A204.1 (cell line): ENCODE measurements at regions not wholly inside any gene's neighbourhood (a gene's known extent, or its start where the extent isn't known, plus 50 kb on each side); places are given as distances from the start of the nearest gene placed in this dataset.

ENCODE experiments used
- FAIRE-seq: peaks from 2 replicates; lab custom pipeline; 2012; peaks lifted over from hg19 to GRCh38; lab: Jason Lieb, UNC

DNA sequence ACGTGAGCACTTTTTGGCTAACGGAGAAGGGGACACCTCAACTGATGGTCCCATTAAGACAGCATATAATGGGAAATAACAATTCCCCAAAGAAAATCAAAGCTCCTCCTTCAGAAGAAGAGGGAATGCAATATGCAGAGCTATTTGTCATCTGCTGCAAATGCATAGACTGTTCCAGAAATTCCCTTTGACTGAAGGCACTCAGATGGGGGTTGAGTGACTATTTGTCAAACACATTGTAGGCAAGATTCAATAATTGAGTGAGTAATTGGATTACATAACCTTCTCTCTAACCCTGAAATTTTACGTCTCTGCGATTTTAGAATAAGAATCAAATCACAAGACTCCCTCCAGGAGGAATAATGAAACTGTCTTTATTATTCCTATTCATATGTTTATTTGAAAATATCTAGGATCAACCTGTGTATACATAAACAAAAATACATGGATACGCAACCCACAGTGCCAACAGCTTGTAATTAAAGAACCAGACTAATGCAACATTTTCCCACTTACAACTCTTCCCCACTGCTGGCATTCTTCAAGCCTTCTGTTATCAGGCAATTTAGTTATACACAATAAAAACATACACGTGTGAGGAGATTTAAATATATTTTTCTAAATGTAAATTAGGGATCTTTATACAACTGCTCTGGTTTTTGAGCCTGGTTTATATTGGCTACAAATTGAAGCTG lies 256.6 kb downstream of the GBA3 start:
- no peak for FAIRE-seq

DNA sequence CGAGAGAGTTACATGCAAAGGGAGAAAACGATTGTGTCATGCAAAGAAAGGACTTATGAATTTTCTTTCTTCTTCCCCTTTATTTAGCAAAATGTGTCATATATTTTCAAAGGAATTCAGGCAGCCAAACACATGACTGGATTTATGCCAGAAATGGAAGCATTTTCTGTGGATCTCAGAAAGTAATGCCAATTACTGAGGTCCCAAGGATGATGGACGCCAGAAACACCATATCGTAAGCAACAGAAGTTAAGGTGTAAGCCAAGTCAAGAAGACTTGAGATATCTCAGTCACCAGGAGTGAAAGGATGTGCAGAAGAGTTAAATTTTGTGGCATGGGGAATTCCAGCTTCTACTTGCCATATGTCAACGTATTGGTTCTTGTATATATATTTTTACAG lies 255.1 kb downstream of the GBA3 start:
- no peak for FAIRE-seq

GRCh38 chr4:22942920-22943559 lies 250.3 kb downstream of the GBA3 start:
- FAIRE-seq, result no peak

DNA sequence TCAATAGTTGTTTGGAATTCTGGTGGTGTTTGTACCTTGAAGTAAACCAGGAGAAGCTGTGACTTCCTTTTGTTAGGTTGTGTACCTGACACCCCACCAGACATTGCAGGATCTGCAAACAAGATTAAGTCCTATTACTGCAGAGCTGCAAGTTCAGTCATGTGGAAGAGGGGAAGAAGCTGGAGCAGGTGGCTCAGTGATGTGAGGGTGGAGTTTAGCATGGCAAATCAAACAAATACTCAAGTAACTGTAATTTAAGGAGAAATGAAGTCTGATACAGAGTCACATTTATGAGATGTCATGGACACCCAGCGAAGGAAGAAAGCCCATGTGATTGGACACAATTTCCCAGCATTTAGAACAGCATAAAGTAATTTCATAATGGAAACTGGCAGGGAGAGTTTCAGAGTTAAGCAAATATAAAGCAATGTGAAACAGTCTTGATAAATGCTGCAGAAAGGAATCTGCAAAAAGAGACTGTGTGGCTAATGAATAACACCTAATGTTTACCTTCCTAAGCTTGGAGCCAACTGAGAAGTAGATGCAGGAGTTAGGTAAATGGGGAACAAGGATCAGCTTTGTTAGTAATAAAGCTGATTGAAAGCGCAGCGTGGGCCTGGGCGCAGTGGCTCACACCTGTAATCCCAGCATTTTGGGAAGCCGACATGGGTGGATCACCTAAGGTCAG lies 249.1 kb downstream of the GBA3 start:
- no peak for FAIRE-seq

DNA sequence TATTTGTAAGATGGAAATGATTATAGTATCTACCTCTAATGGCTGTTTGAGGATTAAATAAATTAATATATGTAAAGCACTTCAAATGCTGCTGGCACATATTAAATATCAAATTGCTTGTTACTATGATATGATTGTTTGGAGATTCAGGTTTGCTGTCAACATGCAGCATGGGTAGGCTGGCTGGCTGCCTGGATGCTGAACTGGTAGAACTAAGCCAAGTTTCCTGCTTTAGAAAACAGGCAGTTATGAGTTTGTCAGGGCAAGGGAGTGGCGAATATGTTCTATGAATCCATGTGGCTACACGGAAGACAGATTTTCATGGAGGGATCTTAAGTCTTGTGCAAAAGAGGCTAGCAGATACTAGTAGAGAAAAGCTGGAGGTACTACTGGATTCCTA lies 239.6 kb downstream of the GBA3 start:
- FAIRE-seq, result no peak

DNA sequence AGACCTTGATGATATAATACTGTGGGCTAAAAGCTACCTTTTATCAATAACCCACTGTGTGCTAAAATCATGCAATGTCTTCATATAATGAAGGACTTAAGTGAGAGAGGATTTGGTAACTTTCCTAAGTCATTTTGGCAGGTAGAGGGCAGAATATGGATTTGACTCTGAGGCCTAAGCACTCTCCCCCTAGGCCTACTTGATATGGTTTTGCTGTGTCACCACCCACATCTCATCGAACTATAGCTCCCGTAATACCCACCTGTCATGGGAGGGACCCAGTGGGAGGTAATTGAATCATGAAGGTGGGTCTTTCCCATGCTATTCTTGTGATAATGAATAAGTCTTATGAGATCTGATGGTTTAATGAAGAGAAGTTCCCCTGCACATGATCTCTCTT lies 229.7 kb downstream of the GBA3 start:
- FAIRE-seq, result no peak

DNA sequence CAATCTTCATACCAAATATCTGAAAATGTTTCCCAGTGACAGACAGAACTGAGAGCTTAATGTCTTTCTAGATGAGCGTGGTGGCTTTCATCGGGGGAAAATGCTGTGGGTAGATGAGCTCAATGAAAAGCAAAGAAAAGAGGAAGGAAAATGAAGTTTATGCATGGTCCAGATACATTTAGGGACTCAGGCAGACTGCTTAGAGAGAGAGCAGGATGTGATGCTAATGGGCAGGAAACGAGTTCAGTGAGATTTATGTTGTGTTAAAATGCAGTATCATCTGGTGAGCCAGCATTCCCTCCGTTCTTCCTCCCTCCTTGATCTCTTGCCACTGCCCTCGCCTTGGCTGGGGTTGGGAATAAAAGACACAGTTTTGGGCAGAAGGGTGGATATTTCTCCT lies 229.2 kb downstream of the GBA3 start:
- no peak for FAIRE-seq

DNA sequence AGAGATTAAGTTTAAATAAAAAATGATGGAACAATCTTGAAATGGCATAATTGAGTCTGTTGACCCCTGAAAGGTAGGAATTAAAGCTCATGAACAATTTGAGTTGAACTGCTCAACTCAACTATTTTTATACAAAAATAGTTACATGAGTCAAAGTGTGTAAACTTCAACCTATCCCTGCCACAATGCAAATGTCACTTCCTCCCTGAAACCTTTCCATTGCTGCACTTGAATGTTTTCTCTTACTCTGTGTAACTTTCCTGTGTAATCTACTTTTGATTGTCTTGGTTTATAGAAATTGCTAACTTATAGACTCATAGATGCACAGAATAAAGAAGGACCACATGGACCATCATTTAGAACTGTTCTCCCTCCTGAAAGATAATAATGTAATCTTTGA lies 218.5 kb downstream of the GBA3 start:
- FAIRE-seq, result no peak

DNA sequence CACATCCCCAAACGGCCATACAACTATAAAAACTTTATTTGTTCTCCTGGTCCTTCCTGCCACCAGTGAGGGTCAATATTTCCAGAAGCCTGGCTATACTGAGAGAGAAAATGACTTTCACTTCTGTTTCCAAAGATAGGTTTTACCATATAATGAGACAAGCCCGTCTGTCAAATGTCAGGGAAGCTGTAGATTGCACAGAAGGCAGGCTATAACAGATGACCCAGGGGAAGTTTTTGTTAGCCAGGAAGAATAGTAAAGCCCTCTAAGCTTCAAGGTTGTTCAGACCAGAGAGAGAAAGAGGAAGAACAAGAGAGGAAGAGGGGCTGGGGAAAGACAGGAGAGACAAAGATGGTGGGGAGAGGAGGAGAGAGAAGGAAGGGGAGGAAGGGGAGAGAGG lies 217.5 kb downstream of the GBA3 start:
- FAIRE-seq, result no peak

DNA sequence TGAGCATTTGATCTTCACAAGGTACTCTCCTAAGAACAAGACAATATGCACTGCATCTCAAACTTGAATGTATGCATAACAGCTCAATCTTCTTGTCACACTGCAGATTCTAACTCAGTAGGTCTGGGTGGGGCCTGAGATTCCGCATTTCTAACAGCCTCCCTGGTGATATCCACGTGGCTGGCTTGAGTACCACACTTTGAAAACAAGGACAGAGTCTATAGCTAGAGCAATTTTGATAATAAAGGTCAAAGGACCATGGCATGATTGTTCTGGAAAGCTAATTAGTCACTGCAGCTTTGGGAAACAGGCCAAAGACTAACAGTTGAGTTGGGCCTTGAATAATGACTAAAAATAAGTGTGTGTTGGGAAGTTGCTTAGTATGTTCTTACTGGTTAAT lies 213.3 kb downstream of the GBA3 start:
- no peak for FAIRE-seq

- FAIRE-seq, result no peak
These were observed 211.2 kb downstream of the GBA3 start for GRCh38 chr4:22903913-22904312.

GRCh38 chr4:22901631-22902030 lies 208.9 kb downstream of the GBA3 start:
- no peak for FAIRE-seq

- FAIRE-seq, result no peak
These were observed 208.1 kb downstream of the GBA3 start for GRCh38 chr4:22900876-22901275.

- no peak for FAIRE-seq
These were observed 204.9 kb downstream of the GBA3 start for GRCh38 chr4:22897520-22898108.

- no peak for FAIRE-seq
These were observed 202.7 kb downstream of the GBA3 start for GRCh38 chr4:22895482-22895881.

DNA sequence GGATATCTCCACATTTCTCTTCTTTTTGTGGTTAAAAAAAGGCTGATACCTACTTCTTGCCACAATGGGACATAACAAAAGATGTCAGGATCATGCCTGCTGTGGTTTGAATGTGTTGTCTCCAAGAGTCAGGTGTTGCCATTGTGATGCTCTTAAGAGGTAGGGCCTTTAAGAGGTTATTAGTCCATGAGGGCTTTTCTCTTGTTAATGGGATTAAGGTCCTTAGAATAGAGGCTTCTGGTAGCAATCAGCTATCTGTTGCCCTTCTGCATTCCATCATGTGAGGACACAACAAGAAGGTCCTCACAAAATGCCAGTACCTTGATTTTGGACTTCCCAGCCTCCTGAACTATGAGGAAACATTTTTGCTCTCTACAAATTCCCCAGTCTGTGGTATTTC lies 191.4 kb downstream of the GBA3 start:
- FAIRE-seq, result no peak

DNA sequence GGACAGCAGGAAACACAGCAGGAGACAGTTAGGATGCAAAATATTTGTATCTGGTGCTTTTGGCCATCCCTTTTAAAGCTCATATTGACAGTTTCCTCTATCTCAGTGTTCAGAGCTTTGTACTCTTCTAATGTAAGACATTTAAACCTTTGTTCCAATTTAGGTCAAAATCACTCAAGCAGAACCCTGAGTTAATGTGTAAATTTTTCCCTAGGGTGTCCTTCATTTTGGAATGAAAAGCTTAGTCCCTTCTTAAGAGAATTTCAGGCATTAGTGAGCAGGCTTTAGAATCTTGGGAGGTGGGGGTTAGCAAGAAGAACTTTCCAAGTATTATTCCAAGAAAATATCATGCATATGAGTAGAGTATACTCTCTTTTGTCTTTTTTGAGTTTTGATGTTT lies 188.7 kb downstream of the GBA3 start:
- FAIRE-seq, result no peak

DNA sequence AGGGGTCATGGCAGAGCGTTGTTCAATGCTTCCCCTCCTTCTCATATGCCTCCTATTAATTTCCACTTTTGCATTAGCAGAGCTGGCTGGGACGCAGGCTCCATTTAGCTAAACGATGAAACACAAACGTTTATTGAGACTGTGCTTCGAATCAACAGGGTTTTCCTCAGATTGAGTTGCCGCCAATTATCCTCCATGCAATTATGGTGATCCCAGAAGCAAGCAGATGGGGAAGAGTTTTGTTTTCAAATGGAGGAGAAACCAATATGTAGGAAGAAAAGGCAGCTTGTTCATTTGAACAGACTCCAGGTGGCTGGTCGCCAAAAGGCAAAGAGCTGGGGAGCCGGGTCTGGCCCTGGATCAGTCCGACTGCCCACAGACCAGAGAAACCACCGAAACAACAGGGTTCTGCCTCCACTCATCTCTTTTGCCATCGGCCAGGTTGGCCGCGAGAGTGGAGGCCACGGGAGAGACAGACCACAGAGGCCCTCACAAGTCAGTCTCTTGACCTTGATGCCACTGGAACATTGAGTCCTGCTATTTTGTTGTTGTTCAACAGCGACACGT lies 184.8 kb downstream of the GBA3 start:
- FAIRE-seq, result no peak

GRCh38 chr4:22876270-22876669 lies 183.5 kb downstream of the GBA3 start:
- no peak for FAIRE-seq

GRCh38 chr4:22875587-22876257 lies 183.0 kb downstream of the GBA3 start:
- no peak for FAIRE-seq

DNA sequence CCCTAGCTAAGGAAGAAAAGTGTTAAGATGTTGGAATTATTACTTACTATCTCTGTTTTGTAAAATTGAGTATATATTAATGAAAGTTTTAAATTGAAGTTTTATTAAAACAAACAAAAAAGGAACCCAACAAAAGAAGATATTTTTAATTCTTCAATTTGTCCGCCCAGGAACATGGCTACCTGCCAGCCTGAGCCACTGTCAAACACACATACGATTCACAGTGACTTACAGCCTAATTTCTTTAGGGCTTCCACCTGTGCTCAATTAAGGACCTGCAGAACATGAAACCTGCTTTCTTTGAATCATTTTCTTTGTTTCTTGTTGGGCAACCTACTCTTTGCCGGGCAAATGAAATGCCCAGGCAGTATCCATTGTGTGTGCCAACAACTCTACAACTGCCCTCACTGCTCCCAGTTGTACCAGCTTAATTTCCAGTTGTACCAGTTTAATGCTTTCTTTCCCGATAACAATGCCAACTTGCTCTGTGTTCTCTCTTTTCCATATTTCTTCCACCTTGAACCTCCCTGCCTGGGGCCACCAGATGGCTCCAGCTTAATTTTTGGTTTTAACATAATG lies 181.7 kb downstream of the GBA3 start:
- FAIRE-seq, result no peak

DNA sequence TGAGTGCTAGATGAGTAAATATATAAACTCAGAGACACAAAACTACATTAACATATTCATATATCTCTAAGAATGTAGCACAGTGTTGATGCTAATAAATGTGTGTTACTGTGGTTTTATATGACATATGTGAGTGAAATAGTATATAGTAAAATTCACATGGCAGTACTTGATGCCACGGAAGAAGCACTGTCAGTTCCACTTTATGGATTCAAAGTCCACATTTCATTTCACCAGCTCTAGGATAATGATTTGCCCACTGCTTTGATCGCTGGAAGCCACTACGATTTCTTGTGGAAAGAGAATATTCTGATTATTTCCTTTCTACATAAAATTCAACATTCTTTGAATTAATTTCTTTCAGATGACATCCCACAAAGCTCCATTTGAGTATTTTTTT lies 181.2 kb downstream of the GBA3 start:
- FAIRE-seq, result no peak
